HG03469 (cell line): ENCODE measurements at regions not wholly inside any gene's neighbourhood (a gene's known extent, or its start where the extent isn't known, plus 50 kb on each side); places are given as distances from the start of the nearest gene placed in this dataset.

Experiments used
- ATAC-seq: cut with Tn5 transposase; IDR thresholded peaks from one replicate; pipeline ENCODE4 v1.9.1; 2021; ENCODE audit warnings: mild to moderate bottlenecking, moderate library complexity, moderate number of reproducible peaks; ENCODE audit not compliant: unreplicated experiment

DNA sequence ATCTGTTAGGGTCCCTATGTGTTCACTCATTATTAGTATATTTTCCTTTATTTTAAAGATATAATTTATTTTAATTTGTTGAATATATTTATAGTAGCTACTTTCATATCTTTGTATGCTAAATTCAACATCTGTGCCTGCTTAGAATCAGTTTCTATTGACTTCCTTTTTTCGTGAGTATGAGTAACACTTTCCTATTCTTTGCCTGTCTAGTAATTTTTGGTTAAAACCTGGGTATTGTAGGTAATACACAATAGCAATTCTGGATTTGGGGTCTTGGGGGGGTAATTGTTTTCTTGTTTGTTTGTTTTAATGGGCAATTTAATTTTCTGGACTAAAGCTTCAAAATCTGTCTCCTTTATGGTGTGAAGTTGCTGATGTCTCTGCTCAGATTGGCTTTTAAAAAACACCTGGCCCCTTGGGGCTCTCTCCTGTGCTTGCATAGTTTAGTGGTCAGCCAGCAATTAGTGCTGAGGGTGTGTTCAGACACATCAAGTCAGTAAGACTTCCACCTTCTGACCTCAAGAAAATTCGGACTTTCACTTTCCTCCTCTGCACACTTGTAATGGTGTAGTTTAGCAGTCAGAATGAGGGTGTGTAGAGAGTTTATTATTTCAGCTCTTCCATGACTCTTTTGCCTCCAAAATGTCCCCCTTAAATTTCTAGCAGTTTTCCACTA is 124.4 kb upstream of the MAP1B start:
- ATAC-seq: no peak

DNA sequence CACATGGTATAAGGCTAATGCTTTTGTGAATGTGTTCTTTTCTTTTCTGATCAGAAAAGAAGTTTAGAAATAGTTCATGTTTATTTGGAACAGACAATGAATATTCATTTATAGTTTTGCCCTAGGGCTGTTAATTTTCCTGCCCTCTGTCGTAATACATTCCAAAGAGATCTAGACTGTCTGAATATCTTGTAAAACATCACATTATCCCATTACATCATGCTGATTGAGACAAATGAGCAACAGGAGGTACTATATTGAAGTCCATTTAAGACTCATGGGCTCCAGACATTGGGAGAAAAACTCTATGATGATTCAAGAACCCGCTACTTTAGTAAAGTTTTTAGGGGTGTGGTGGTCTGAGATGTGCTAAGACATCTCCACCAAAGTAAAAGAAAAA is 121.2 kb upstream of the MAP1B start:
- ATAC-seq: no peak

DNA sequence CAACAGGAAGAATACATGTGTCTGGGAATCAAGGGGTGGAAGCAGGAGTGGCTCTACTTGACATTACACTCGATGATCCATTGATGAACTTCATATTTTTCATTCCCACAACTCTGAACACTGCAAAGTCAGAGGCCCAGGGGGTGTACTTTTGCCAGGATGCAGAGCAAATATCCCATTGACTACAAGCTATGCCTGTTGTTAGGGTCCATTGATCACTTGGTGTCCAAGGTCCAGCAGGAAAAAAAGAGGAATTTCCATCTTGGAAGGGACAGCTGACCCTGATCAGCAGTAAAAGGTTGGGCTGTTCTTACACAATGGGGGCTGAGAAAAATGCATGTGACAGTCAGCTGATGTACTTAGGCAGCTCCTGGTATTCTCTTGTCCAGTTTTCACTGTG is 118.5 kb upstream of the MAP1B start:
- ATAC-seq: no peak

DNA sequence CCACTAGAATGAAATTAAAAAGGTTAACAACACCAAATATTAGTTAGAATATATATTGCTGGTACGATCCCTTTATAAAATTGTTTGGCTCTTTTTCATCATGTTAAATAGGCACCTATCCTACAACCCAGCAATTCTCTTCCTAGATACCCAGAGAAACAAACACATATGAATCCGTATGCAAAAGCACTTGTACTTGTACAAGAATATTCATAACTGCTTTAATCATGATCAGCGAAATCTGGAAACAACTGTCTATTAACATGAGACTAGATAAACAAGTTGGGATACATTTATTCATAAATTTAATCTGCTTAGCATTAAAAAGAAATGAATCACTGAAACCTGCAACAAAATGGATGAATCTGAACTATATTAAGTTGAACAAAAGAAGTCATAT is 113.7 kb upstream of the MAP1B start:
- no peak for ATAC-seq

- no peak for ATAC-seq
Observed at GRCh38 chr5:71996789-71997188, 110.5 kb upstream of the MAP1B start.

DNA sequence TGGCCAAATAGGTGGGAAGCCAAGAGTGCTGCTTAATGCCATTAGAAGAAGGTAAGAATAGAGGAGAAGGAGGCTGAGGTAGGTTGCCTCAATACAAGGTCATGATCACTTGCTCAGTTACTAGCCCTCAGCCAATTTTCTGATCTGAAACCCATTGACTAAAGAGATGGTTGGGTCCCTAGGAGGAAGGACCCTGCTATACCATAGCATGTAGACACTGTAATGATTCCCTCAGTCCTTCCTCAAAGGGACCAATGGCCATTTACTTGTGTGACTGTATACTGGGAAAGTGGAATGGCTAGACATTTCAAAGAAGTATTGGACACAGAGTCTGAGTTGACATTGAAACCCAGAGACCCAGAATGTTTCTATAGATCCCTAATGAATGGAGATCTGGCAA is 108.5 kb upstream of the MAP1B start:
- ATAC-seq: no peak

GRCh38 chr5:72000707-72001106 is 106.6 kb upstream of the MAP1B start:
- ATAC-seq: no peak

DNA sequence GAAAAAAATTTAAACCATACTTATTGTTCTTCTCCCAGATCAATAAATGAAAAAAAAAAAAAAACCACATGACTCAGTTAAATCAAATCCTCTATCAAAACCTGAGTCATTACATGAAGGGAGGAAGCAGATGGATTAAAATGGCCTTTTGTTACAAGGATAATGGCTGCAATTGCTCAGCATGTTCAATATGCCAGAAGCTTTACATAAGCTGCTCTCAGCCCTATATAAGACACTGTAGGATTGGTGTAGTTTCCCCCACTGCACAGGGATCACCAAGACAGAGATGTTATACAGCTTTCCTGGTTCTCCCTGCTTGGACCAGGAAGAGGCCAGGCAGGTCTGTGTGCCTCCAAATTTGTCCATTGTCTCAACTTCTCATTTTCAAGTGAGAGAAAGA is 101.6 kb upstream of the MAP1B start:
- no peak for ATAC-seq

- no peak for ATAC-seq
Observed at GRCh38 chr5:72006361-72006760, 100.9 kb upstream of the MAP1B start.

- no peak for ATAC-seq
Observed at GRCh38 chr5:72007336-72008111, 99.8 kb upstream of the MAP1B start.

- ATAC-seq: no peak
Observed at GRCh38 chr5:72009280-72009679, 98.0 kb upstream of the MAP1B start.

DNA sequence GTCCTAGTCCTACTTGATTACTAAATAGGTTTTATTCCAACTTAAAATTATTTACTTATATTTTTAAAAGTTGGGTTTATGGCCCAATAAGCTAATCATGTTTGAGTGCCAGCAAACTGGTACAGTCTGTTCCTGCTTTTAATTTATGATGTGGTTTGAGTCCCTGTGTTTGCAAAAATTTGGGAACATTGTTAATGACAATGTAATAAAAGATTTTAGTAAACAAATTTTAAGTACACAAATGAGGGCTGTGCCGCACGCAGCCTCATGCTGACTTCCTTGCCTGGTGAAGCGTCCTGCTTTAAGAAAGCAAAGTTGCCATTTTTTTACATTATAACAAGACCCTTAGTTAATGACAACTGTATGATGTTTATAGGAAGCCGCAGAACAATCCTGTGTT is 96.8 kb upstream of the MAP1B start:
- no peak for ATAC-seq

- ATAC-seq: no peak
Observed at GRCh38 chr5:72012906-72013305, 94.4 kb upstream of the MAP1B start.

DNA sequence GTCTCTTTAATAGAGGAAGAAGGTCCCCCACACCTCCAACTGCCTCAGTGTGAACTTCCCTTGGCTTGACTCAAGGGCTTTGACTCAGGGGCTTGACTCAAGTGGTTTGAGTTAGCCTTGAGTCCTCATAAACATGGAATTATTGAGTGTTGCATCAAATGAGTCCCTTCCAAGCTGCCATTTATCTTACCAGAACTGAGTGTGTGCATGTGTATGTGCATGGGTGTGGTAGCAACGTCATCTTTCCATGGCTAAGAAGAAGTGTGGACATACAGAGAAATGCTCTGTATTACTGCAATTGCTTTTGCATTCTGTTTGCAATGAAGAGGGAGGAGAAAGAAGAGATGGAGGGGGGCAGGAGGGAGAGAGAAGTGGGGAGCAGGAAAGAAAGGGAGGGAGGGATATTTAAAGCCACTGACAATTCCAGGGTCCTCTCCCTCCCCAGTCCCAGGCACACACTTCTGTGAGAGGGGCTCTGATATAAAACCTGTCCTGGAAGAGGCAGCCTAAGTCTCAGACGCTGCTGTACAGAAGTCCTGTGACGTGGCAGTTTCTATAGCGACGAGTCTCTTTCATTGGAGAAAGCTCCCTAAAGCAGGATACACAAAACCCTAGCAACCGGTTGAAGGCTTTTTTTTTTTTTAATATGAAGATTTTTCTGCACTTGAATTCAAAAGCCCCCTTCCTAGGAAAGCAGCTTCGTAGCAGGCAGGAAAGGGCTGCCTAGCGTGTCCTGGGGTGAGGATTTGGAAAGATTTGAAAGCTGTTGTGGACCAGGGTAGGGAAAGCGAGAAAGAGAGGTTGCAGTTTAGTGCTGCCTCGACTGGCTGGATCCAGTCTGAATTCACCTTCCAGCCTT is 93.3 kb upstream of the MAP1B start:
- ATAC-seq: no peak

DNA sequence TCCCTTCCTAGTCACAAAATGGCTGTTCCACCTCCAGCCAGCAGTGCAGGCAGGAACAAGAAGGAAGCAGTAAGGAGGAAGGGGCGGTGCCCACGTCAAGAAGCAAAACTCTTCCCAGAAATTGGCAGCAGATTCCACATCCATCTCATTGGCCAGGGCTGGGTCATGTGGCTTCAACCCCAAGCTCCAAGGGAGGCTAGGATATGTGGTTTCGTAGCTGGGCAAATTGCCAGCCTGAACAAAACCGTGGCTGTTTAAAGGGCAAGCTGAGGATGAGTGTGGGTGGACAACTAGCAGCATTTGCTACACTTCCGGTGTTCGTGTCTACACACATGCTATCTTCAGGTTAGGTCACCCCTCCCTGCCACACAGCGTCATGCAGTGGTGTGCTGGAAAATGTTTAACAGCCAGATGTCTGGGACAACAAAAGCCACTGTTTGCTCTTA is 92.1 kb upstream of the MAP1B start:
- no peak for ATAC-seq

DNA sequence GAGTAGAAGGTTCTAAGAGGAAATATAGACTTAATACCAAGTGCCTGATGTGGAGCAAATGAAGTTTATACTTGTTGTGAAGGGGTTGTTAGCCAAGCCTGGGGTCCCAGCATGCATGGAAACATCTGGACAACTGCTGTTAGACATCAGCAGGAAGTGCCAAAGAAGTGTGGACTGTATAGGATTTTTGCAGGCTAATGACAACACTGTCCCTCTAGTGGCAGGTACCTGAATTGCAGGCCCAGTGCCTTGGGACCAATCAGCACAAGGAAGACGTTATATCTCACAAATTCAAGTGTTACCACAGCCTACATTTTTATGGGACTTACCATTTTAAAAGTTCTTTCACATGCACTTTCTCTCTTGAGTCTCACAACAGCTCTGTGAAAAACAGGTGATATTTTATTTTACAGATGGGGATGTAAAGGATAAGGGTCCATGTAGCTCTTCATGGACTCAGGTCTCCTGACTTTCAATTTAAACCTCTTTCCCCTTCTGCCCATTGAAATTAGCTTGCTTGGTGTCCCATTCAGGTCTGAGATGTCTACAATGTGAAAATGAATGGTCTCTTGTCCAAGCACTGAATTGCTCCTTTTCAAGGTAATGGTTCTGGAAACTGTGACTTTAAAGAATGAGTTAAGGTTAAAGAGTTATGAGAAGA is 89.0 kb upstream of the MAP1B start:
- ATAC-seq: no peak

- no peak for ATAC-seq
Observed at GRCh38 chr5:72020161-72020983, 86.9 kb upstream of the MAP1B start.

DNA sequence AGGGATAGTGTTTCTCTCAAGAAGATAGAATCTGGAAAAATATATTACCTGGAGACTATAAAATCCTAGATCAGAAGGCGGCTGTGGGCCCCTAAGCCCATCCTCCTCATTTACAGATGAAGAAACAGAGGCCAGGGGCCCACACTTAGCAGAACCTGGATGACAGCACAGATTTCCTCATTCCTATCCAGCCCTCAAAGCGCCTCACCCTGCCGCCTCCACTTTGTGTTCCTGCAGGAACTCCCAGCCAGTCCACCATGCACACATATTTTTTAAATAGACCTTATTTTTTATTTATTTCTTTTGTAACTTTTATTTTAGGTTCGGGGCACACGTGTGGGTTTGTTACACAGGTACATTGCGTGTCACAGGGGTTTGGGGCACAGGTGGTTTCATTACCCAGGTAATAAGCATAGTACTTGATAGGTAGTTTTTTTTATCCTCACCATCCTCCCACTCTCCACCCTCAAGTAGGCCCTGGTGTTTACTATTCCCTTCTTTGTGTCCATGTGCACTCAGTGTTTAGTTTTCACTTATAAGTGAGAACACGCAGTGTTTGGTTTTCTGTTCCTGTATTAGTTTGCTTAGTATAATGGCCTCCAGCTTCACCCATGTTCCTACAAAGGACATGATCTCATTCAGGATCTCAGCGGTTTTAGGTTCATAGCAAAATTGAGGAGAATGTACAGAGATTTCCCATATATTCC is 85.5 kb upstream of the MAP1B start:
- no peak for ATAC-seq

DNA sequence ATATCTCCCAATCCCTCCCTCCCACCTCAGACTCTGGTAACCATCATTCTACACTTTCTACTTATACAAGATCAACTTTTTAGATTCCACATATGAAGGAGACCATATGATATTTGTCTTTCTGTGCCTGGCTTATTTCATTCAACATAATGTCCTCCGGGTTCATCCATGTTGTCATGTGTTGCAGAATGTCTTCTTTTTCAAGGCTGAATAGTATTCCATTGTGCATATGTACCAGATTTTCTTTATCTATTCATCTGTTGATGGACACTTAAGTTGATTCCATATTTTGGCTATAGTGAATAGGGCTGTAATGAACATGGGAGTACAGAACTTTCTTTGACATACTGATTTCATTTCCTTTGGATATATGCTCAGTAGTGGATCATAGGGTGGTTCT is 78.9 kb upstream of the MAP1B start:
- ATAC-seq: no peak

DNA sequence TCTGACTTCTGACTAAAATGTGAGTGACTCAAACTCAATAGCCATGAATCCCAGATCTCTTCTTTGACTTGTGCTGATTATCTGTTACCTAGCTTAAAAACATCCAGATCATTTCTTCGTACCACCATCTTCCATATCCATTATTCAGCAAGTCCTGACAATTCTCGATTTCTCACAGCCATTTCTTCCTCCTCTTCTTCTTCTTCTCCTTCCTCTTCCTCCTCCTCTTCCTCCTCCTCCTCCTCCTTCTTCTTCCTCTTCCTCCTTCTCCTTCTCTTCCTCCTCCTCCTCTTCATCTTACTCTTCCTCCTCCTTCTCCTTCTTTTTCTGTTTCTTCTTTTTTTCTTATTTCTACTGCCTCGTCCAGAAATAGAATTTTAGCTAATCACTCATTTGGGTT is 77.0 kb upstream of the MAP1B start:
- no peak for ATAC-seq
